HG03108 (cell line): ENCODE measurements at regions not wholly inside any gene's neighbourhood (a gene's known extent, or its start where the extent isn't known, plus 50 kb on each side); places are given as distances from the start of the nearest gene placed in this dataset.
"Not testable (repeated sequence)": the region's sequence is repeated elsewhere in the genome, so short reads cannot be mapped to it uniquely, and the experiment has no call there.

Experiments
- ATAC-seq: cut with Tn5 transposase; IDR thresholded peaks from one replicate; pipeline ENCODE4 v1.9.1; 2021; ENCODE audit warnings: moderate library complexity; ENCODE audit not compliant: unreplicated experiment

DNA sequence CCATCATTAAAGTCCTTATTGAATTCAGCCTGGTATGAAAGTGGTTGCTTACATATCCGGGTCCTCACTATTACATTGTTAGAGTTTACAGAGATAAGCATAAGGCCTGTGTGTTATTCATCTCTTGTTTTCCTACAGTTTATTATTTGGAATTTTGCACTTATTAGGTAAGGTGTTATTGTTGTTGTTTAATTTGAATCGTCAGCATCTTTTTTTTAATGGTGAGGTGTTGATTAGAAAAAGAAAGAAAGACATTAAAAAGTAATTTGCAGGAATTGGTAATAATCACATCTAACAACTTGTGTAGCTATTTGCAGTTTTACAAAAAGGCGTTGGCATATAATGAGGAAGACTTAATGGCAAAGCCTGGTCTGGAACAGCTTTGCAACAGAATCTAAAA is 158.6 kb downstream of the SAMD5 start:
- no peak for ATAC-seq

DNA sequence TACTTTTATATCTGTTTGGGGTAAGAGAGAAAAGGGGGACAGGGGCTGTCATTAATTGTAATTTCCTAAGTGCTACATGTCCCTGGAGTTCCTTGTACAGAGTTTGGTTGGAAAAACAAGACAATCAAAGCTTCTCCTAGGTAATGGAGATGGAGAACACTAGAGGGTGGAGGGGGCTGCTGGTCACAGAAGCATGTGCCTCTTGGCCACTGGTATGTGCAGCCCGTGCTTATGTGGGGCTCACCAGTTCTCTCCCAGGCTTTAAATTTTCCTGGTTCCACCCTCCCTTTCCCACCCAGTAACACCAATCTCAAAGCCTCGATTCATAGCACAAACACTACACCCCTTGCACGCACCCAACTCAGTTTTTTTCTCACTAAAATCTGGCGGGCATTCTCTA is 165.6 kb downstream of the SAMD5 start:
- no peak for ATAC-seq

DNA sequence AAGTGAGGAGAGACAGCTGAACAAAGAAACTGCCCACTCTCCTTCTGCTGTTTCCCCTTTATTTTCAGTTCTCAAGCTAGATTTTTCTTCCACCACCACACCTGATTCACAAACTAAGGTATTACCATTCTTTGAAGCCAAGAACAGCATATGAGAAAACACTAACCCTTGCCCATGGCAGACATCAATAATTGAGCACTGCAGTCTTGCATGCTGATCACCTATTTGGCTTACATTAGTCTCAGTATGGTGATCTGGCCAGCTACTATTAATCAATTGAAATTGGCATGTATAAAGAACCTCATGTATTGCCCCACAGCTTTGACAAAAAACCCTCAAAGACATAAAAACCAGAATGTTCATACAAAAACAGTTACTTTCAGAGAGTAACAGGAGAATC is 166.3 kb downstream of the SAMD5 start:
- no peak for ATAC-seq

DNA sequence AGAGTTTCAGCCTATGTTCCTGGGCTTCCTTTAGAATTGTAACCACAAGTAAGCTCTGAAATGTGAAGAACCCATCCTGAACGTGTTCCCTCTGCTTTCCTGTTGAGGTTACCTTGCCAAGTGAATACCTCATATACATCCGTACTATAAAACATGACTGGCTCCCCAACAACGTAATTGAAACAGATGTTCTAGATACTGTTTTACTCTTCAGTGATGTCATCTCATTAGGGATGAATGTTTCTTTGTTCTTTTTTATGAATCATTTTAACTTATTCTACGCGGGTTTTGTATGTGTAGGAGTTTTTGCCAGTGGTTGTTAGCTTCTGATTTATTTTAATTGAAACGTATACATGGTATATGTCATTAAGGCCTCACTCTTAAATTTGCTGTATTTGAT is 166.8 kb downstream of the SAMD5 start:
- ATAC-seq = no peak

- no peak for ATAC-seq
These were observed 168.2 kb downstream of the SAMD5 start for GRCh38 chr6:147676495-147677199.

DNA sequence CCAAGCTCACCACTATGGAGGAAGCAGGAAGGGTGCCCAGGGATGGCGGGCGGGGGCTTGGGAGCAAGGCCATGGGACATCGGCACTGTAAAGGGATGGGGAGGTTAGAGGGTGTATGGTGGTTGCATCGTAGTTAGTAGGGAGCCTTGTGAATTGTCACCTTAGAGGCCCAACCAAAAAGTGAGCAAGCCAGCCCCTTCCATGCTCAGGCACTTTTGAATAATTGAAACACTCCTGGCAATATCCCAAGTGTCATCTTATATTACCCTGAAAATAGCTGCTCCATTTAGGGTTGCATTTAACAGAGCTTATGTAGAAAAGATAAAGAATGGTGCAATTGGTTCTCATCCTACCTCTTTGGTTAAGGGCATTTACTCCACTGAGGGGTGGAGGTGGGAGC is 169.2 kb downstream of the SAMD5 start:
- no peak for ATAC-seq

DNA sequence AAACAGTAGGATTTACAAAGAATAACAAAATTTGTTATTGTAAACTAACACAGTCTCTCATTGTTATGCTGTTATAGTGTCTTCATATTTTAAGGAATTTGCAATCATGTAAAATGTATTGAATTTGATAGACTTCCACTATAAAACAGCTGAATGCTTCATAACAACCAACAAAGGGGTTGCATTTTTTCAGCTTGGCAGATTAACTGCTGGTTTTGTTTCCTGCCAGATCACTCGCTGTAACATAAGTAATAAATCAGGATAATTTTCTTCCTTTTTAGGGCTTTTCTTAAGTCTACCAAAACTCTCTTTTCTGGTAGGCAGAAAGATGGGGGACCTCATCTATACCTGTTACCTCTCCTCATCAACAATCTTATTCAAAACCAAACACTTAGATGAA is 169.8 kb downstream of the SAMD5 start:
- no peak for ATAC-seq

DNA sequence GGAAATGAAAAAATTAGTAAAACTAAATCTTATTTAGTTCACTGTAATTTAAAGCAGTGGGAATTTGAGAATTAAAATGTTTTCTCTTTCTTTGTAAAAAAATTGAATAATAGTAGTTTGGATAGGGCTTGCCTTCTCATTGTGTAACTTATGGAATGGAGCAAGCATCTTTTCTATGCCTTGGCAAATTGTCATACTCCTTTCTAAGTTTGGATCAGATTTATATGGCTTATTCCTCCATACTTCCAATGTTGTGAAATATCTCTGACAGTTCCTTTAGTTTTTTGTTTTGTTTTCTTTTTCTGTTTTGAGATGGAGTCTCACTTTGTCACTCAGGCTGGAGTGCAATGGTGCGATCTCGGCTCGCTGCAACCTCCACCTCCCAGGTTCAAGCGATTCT is 176.4 kb downstream of the SAMD5 start:
- ATAC-seq = no peak

DNA sequence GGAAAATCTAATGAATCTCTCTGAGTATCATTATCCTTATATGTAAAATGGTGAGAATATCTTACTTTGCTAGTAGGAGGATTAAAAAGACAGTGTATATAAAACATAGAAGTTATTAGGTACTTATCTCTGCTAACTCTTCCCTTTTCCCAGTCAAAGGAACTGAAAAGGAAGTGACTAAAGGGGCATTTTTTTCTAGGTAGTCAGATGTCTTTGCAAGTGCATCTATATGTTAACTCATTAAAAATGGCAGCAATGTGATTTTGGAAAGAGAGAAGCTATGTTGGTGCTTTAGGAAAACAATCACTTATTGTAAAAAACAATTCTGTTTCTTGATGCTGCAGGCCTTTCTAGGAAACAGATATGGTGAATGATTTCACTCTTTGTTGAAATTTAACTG is 180.9 kb downstream of the SAMD5 start:
- ATAC-seq = no peak

DNA sequence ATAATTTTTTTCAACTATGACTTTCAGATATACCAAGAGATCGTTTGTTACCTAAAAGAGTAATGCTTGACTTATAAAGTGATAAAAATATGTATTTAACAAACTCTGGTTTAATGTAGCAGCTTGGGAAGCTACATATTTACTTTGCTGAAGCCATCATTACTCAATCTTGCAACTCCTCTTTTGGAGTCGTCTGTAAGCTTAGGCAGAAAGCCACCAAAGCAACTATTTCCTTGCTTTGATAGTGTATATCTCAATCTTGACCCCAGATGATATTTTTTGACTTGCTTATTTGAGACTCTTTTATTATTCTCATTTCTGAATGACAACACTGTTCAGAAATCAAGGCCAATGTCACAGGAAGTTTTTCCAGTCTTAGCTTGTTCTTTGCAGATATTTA is 183.0 kb downstream of the SAMD5 start:
- no peak for ATAC-seq

DNA sequence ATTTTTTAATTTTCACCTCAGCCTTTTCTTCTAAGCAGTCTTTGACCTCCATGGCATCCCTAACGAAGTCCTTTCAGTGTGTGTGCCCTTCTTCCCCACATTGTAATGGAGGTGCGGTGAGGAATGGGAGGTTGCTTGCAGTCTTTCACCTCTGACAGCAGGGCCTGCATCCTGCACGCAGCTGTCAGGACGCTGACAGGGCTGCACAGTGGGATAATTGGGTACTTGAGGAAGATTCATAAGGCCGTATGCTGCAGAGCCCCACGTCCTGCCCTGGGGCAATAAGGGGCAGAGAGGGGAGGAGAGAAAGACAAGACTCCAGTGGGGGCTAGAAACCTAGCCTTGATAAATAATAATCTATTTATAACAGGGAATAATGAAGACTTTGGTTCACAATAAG is 184.7 kb downstream of the SAMD5 start:
- no peak for ATAC-seq

- ATAC-seq = not testable (repeated sequence)
These were observed 186.1 kb downstream of the SAMD5 start for GRCh38 chr6:147694556-147694955.

DNA sequence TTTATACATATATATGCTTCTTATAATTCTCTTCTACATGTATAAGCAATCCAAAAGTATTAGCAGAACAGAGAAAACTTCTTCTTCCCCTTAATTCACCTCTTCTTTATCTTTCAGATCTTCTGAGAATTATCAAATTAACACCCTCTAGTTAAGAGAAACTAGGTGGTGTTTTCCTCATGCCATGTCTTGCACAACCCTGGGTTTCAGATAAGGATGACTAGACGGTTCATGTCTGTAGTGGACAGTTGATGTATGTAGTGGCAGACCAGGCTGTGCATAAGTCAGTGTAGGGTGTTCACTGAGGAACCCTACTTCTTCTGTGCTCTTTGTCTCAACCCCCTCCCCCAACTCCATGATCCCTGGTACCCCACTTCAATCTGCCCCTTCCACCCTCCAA is 187.3 kb downstream of the SAMD5 start:
- ATAC-seq = no peak

- ATAC-seq = no peak
These were observed 190.7 kb downstream of the SAMD5 start for GRCh38 chr6:147699140-147699539.

GRCh38 chr6:147699637-147700036 is 191.1 kb downstream of the SAMD5 start:
- no peak for ATAC-seq

DNA sequence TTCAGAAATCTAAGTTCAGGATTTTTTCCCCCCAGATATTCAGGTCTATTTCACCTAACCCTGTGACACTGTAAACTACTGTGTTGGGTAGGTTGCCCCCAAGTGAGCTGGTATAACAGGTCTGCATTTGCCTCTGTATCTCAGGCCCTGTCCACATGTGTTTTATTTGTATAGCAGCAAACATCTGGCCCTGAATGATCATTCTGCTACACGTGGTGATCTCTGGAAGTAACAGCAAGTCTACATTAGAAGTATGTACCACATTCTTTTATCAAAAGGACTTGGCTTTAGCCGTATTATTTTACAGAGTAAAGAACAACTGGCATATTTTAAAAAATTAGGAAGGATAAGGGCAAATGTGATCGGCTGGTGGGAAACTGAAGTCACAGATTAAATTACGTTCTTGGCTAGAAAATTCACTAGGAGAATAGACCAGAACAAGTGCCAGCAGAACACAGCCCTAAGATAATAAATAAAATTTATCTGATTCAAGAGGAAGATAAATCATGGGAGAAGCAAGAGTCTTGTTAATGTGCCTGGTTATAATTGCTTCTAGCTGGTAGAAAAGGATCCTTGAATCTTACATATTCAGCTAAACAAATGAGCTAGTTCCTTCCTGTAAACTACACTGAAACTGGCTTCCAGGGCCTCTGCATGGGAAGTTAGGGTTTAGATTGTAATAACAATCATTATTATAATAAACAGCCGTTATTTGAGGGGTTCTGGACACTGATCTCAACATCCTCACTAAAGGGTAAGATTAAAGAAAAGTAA is 192.1 kb downstream of the SAMD5 start:
- ATAC-seq = no peak

- ATAC-seq = no peak
These were observed 196.2 kb downstream of the SAMD5 start for GRCh38 chr6:147704691-147705090.

GRCh38 chr6:147707524-147707923 is 199.0 kb downstream of the SAMD5 start:
- no peak for ATAC-seq

DNA sequence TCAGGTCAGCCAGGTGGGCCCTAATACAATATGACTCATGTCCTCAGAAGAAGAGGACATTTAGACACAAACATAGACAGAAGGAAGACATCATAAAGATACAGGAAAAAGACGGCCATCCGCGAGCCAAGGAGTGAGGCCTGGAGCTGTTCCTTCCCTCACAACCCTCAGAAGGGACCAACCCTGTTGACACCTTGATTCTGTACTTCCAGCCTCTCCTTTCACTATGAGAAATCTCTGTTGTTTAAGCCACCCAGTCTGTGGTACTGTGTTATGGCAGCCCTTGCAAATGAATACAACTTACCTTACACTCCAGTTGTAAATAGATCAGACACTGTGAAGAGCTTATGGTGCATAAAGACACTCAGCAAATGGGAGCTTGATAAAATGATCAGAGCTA is 199.7 kb downstream of the SAMD5 start:
- no peak for ATAC-seq

- ATAC-seq = no peak
These were observed 201.1 kb downstream of the SAMD5 start for GRCh38 chr6:147709396-147710272.

- no peak for ATAC-seq
These were observed 202.4 kb downstream of the SAMD5 start for GRCh38 chr6:147710890-147711289.

- ATAC-seq = no peak
These were observed 203.0 kb downstream of the SAMD5 start for GRCh38 chr6:147711476-147711875.
